Suppressor macrophage treated with lipopolysaccharide for 1 hour (primary cell): ENCODE measurements at regions not wholly inside any gene's neighbourhood (a gene's known extent, or its start where the extent isn't known, plus 50 kb on each side); places are given as distances from the start of the nearest gene placed in this dataset.

ENCODE experiments used
- DNase-seq, 3 donors: peaks; one replicate each; pipeline ENCODE4 v3.0.0-alpha.2; 2020 to 2022

DNA sequence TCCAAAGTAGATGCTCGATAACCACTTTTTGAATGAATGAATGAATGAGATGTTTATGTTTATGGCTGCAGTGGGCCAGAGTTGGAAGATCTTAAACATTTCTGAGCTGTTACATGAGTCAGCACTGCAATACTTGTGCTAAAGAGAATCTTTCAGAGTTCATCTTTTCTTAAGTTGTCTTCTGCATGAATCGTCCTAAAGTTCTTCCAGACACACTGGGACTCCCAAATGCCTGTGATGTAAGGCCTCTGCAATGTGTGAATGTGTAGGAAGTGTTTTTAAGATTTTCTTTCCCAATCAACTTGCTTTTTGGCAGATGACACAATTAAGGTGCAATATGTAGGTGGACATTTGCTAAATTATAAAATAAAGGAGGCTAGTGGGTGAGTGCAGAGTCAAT, 50.3 kb upstream of the TRIM9 start:
- peak in 2 of 3 donors; percentile 14 to 15 for DNase-seq

DNA sequence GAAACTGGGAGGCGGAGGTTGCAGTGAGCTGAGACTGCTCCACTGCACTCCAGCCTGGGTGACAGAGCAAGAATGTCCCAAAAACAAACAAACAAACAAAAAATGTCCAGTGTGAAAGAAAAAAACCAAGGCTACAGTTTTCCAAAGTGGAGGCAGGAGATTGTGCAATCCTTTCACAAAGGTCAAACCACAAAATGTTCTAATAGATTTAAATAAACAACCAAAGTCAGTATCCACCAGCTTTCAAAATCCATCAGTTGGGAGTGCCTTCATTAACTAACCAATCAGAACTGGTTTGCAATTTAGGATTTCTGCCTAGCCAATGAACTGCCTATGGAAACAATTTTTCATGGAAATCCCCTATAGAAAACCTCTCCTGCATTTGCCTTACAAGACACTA, 52.3 kb upstream of the TRIM9 start:
- peak; percentile 9 to 28 (median 23) for DNase-seq

DNA sequence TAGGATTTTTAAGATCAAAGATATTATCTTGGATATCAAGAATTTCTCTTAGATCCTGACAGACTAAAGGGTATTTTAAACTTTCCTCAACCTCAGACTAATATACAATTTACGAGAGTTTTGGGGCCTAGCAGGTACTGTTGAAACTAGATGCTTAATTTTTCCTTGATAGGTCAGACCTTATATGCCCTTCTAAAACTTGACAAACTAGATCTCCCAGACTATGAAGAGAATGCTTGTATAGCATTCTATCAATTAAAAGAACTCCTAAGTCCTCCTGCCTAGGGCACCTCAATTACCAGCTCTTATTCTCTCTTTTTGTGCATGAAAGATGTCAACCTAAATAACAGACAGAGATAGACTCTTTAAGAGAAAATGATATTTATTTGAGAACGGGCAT, 60.4 kb upstream of the TRIM9 start:
- DNase-seq: no peak

DNA sequence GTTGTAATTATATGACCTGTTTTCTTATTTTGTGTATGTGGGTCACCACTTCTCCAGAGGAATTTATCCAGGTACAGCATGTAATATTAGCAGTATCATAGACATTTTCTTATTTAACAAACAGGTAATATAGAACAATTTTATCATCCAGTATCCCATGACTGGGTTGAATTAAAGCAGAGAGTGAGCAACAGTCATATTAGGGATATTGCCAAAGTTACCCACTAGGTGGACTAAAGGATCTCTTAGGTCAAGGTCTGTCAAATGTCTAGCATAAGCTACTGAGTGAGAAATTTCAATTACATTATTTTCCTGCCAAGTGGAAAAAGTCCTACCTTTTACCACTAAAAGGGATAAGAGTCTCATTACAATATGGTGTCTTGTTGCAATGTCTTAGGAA, 62.1 kb upstream of the TRIM9 start:
- peak in 2 of 3 donors; percentile 37 to 46 for DNase-seq

DNA sequence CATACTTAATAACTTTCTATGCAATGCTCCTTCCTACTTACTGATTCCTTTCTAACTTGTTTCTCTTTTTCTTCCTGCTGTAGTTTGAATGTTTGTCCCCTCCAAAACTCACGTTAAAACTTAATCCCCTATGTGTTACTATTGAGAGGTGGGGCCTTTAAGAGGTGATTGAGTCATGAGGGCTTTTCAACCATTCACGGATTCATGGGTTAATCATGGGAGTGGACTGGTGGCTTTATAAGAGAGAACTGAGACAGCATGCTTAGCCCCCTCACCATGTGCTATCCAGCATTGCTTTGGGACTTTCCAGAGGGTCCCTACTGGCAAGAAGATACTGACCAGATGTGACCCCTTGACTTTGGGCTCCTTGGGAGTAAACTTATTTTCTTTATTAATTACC, 66.0 kb upstream of the TRIM9 start:
- DNase-seq: no peak

DNA sequence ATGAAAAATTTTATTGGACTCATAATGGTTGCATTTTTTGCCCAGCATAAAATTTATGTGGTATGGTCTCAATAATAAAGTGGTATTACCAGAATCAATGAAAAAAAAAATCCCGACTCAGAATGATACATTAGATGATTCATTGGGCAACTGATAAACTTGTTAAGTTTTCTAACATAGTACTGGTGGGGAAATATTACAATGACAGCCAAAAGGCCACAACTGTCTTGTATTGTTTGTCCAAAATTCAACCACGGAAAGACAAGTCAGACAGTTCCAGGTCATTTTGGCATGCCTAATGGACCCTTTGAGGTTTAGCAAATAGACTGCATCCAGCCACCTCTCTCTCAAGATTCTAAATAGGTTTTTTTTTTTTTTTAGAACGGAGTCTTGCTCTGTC, 70.5 kb upstream of the TRIM9 start:
- no peak for DNase-seq

DNA sequence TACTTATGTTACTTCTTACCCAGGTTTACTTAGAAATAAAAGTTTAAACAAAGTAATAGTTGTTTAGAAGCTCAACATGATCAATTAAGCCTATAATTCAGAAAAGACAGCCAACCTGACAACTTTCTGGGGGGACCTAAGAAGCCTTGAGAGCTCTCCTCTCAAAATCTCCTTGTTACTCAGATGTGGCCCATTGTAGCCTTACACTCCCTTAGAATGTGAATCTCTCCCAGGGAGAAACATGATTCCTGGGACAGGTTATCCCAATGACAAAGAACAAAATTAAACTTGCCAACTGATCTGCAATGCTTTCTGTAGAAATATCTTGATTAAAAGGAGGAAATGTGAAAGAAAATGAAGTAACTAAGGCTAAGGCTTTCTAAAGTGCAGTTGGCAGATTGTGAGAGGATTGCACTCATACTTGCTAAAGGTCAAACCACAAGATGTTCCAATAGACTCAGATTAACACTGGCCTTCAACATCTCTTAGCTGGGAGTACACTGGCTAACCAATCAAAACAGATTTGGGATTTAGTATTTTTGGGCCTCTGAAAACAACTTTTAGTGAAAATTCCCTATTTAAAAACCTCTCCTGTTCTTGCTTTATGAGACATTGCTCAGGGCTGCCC, 72.3 kb upstream of the TMX1 start:
- DNase-seq: peak; percentile 7 to 47 (median 42)

DNA sequence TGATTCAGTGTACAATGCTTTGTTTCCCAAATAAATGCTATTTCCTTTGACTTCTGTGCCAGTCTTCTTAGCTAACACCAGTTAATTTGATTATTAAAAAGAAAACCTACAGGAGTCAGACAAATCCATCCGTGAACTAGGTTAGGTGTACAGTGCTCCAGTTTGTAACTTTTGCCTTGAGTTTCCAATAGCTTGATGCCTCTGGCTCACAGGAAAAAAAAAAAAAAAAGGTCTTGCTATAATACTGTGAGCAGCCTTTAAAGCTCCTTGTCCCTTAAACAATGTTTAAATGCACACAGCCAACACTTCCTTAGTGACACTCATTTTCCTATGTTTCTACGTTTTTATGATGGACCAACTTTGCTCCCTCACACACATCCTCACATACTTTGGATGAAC, 71.8 kb upstream of the TMX1 start:
- DNase-seq: no peak

DNA sequence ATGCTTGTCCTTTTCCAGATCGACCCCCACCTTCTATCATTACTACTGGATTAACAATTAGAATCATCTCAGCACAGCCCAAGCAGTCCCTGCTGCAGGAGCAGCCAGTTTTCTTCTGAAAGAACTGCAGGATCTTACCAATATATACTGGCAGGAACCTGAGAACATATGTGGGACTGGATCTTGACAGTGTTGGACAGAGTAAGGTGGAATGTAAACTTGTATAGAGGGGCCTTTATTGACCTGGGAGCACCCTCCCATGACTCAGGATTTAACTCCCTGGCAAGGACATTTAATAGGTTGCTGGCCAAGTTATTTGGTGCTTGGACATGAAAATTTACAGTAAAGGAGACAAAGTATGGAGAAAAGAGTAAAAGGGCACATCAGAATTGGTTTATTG, 66.2 kb upstream of the TMX1 start:
- no peak for DNase-seq

DNA sequence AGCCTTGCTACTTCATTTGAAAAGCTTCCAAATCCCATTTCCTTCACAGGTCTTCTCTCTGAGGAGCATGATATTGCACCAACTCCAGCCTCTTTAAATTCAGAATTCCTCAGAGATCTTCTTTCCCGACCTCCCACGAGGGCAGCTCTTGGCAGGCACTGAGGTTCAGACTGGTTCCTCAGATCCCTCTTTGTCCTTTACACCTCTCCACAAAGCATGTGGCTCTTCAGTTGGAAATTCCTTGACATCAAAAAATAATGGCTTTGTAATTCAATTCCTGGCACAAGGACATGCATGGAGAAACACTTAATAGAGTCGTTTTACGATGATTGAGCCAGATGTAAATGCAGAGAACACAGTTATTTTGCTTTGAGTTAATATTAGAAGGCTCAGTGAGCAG, 63.2 kb upstream of the TMX1 start:
- no peak for DNase-seq

DNA sequence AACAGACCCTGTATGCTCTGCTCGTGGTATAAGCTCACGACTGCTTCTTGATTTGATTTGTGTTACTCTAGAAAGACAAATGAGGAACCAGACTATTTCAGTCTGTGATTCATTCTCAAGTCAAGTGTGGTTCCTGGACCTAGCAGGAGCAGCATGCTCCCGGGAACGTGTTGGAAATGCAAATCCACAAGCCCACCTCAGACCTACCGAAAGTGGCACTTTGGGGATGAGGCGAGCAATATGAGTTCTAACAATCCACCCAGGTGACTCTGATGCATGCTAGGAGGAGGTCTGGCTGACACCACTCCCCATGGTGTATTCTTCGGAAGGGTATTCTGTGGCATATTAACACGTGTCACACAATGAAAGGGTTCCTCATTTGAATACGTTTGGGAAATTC, 59.5 kb upstream of the TMX1 start:
- peak in 2 of 3 donors; percentile 21 to 37 for DNase-seq

DNA sequence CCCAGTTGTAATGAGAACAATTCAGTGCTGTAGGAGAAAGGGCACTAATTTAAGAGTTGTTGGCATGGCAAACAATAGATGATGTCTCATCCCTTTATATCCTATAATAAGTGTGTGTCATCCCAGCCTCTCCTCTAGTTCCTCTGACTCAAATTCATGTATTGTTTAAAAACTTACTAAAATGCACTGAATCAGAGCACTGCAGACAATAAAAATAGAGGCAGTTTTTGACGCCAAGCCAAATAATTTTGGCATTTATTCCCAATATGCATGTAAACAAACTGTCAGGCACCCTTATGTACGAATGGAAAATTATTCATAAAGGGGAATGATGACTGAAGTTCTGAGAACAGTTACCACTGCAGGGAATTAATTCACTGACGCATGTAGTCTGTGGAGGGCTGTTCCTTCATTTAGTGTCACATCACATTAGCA, 57.9 kb upstream of the TMX1 start:
- DNase-seq: no peak

DNA sequence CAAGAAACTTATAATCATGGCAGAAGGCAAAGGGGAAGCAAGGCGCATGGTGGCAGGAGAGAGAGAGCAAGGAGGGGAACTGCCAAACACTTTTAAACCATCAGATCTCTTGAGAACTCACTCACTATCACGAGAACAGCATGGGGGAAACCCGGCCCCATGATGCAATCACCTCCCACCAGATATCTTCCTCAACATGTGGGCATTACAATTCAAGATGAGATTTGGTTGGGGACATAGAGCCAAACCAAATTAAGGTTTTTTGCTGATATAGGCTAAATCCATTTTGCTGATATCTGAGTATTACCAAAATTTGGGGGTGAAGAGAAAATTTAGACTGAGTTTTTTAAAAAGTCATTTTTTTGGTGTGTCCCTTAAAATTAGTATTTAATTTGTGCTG, 54.9 kb upstream of the TMX1 start:
- peak; percentile 40 to 56 (median 43) for DNase-seq

DNA sequence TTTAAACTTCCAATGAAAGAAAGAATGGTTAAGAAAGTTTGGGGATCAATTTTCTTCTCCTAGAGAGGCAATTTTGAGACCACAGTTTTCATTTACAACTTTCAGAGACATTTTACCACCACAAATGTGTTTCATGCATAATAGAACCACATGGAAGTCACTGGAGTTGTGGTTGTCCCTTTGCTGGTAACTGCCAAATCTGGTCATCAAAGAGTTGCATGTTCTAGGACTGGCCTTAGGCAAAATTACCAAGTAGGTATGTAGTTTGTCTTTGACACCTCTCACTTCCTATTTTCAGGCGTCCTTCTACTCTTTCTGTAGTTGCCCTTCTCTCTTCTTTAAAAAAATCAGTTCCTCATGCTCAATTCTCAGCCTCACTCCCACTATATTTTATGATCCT, 54.3 kb upstream of the TMX1 start:
- no peak for DNase-seq

DNA sequence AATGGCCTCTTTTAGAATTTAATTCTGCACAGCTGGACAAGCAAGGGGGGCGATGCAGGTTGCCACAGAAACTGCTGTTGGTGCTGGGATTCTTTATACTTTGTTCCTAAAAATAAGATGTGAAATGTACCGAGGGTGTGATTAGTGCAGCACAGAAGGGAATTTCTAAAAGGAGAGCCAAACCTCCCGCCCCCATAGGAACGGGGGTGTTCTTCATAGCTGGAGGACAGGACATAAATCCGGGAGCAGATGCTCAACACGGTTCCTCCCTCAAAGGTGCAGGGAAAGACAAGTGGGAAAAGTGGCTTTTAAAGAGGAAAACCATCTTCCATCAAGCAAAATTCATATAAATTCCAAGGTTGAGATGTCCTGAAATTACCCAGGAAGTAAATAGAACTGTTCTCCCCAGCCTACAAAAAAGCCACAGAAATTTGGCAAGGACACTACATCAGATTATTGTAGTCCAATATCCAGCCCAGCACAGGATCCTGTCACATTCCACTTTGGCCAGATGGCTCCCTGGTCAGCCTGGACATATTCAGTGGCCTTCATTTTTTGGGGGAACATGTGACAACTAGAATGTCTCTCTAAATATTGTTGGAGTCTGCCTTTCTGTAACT, 51.4 kb upstream of the TMX1 start:
- DNase-seq: no peak

DNA sequence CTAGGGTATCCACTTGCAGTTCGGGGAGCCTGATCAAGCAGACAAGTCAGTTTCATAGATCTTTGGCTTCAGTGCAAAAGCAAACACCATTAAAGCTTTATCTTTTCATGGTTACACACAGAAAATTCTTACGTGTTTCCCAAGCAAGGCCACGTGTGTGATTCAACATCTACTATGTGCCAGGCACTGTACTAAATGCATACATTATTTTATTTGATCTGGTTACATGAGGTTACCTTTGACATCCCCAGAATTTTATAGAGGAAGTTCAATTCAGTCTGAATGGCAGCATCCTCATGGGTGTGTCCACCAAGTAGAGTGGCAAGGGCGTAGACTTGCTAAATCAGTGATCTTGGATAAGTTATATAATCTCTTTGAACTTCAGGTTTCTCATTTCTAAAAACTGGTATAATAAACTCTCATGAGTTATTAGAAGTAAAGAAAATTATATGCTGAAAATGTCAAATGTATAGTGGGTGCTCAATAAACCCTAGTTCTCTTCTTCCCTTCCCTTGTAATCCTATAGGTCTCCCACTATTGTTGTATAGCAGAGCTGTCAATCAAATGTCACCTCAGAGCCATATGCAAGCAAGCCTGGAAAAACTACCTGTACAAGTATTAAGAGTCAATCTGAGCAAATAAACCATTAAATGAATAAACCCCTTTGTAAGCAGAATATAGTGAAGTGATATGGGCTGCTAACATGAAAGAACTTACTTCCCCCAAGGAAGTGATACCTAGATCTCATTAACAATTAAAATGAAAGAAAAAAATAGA, 50.3 kb upstream of the TMX1 start:
- DNase-seq: no peak
